ENCODE measurements at regions not wholly inside any gene's neighbourhood (a gene's known extent, or its start where the extent isn't known, plus 50 kb on each side); places are given as distances from the start of the nearest gene placed in this dataset.
"Not testable (repeated sequence)": the region's sequence is repeated elsewhere in the genome, so short reads cannot be mapped to it uniquely, and the experiment has no call there.

DNA sequence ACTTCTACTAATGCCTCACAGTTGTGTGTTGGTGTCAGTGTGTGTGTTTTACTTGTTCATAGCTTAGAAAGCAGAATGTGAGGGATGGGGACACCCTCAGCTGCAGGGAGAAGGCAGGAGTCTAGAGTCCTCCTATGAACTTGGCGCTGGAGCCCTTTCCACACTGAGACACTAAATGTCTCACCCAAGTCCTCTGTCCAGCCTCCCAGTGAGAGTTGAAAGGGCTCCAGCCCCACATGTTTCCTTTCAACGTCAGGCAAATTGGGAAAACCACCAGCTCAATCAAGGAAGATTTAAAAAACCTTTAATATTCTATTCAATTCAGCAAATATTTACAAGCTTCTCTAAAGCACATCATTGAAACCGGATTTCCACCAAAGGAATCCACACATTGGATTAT is 167.6 kb upstream of the MSX2 start:
- ATAC-seq: no peak

DNA sequence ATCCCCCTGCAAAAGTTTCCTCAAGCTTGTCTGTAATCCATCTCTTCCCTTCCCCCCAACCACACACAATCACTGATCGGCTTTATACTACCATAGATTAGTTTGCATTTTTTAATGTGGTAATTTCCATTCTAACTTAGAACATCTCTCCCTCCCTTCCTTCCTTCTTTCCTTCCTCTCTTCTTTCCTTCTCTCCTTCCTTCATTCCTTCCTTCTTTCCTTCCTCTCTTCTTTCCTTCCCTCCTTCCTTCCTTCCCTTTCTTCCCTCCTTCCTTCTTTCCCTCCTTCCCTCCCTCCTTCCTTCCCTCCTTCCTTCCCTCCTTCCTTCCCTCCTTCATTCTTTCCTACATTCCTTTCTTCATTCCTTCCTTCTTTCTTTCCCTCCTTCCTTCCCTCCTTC is 166.2 kb upstream of the MSX2 start:
- DNase-seq (no peak), ATAC-seq (no peak)

More for the DNA sequence above, 167.6 kb upstream of the MSX2 start:
- no peak for DNase-seq

DNA sequence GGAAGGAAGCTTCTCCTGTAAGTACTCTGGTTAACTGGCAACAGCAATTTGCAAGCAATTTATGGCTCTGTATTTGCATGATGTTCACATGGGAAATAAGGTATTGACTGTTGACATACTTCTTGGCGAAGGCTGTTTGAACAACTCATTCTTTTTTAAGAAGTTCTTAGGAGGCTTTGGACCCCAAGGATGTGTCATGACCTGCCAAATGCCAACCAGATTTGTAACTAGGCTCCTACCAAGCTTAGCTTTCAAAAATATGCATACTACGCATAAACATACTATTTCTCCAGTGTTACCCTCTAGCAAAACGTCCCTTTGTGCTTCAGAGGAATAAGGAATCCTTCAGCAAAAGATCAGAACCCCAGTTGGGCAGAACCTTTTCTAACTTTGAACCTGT is 165.2 kb upstream of the MSX2 start:
- no peak for DNase-seq
- ATAC-seq: no peak

DNA sequence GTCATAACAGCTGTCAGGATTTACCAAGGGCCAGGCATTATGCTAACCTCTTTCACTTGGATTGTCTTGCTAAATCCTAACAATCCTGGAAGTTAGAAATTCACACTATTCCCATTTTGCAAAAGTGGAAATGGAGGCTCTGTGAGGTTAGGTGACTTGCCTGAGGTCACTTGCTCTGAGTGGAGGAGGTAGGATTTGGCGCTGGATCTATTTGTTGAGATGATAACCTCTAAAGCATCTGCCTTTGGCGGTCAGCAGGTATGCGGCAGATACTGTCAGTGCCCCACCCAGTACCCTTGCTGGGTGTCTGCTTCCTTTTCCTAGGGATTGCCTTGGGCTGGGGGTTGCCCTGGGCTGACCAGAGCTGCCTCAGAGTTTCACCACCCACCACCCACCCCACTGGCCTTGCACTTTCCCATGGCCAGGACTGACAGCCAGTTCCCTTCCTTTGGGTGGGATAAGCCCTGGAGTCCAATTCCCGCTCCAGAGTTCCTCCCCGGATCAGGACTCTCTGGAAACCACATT is 164.8 kb upstream of the MSX2 start:
- ATAC-seq (no peak), DNase-seq (no peak)

DNA sequence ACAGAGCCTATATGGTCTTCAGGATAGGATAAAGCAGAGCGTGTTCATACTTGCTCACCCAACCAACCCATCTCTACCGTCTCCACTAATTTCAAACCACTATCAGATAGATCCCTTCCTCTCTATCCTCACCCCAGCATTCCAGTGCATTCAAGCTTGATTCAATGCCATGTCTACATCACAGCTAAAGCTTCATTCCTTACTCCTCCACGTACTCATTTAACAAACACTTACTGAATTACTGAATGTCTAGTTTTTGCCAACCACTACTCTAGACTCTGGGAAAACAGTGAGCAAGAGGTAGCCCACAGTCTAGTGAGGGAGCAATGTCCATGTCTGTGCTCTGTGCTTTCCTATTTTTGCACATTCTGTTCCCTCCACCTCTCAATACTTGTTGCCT is 163.5 kb upstream of the MSX2 start:
- ATAC-seq: no peak

DNA sequence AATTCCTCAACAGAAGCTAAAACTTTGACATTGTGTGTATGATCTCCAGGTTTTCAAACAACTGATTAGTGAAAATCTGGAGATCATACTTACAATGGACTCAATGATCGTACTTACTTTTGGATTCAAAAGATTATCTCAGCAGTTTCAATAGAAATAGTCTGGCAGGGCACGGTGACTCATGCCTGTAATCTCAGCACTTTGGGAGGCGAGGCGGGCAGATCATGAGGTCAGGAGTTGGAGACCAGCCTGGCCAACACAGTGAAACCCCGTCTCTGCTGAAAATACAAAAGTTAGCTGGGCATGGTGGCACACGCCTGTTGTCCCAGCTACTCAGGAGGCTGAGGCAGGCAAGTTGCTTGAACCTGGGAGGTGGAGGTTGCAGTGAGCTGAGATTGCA is 161.3 kb upstream of the MSX2 start:
- ATAC-seq: not testable (repeated sequence)

More for the DNA sequence above, 163.5 kb upstream of the MSX2 start:
- no peak for DNase-seq

DNA sequence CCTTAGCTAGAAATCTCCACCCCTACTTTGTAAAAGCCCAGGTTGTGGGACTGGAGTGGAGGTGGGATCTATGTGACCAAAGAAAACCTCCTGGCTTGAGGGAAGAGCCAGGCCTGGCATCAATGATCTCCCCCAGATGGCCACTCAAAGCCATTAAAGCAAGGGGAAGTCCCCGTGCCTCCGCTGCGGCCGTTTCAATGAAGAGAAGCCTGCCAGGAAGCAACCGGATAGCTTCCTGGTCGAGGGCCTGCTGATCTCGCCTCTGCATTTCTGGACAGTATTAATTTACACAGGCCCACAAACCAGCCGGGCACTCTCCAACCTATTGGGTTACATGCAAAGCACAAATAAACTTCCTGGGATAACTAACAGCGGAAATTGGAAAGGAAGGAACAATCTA is 160.5 kb upstream of the MSX2 start:
- ATAC-seq (no peak), DNase-seq (no peak)

More for the DNA sequence above, 161.3 kb upstream of the MSX2 start:
- DNase-seq: not testable (repeated sequence)

DNA sequence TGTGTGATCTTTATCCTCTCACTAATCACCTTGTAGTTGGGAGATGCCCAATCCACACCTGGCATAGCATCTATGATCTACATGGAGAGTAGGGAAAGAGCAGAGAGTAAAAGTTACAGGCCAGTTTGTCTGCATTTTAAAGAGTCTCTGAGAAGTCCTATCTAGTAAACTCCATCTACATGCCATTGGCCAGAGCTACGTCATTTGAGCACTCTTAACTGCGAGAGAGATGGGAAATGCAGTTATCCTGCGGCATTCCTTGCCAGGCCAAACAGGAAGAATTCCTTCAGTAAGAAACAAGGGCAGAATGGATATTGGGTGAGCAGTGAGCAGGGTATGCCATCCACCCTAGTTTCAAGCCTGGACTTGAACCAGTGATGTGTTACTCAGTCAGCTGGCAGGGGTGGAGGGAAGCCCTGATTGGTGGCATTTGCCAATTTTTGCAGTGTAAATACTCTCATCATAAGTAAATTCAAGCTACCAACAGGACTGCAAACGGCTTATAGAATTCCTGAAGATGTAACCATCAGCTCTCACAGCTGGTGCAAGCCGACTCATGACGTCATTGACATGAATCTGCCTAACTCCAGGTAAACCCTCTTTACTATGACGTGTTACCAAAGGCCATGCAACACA is 156.8 kb upstream of the MSX2 start:
- DNase-seq: no peak
- no peak for ATAC-seq

DNA sequence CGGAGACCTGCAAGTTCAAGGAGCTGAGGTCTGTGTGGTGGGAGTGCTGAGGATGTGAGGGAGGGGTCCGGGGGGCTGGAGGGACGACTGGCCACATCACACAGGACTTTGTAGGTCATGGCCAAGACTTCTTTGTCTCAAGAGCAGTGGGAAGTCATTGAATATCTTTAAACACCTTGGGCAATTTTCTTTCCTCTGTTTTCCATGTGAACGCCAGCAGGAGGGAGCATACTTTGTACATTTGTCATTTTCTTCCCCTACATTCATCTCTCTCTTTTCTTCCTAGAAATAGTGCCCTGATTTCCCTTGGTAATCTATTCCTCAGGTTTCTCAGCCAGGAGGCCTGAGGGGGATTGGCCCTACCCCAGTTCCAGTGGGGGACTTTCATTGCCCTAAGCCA is 153.7 kb upstream of the MSX2 start:
- no peak for DNase-seq
- ATAC-seq: no peak

DNA sequence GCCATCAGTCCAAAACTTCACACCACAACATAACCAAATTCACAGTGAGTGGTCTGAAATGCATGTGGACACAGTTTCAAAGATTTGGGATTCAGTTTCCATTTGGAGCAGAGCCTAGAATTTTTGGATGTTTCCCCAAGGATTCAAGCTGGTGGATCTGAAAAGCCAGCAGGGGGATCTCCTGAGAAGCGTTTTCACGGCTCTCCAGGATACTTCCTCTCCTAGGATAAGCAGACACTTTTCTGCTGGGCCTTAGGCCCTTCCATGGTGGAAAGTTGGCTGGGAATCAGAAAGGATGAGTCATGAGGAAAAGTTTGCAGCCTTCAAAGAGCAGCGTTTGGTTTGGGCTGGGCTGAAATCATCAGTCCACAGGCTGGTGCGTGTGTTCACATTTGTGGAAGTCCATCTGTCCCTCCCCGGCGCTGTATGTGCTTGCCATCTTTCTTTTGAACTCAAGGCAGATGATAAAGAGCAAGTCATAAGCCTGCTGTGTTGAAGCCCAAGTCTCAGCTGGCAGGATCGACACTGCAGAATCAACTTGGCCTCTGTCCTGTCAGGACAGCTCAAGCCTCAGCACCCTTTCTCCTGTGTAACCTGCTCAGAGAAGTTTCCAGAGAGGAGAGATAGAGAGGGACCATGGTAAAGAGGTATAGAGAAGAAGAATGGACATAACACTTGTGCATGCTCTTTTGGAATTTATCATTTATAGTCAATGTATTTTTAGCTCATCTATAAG is 152.6 kb upstream of the MSX2 start:
- ATAC-seq: no peak
- DNase-seq: no peak

DNA sequence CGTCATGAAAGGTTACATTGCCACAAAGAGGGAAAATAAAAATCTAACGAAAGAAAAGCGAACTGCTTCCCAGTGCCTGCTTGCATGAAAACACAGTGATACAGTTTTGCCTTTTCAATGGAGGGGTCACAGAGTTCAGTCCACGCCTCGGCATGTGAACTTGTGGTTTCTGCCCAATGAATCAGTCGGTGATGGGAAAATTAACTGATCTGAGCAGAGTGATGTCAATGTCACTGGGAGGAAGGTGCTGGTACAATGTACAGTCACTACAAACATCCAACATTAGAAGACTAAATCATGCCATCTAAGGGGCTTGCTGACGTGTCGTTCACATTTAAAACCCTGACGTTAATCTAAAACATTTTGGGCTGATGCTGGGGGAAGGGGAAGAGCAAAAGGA is 151.8 kb upstream of the MSX2 start:
- ATAC-seq (no peak), DNase-seq (no peak)

DNA sequence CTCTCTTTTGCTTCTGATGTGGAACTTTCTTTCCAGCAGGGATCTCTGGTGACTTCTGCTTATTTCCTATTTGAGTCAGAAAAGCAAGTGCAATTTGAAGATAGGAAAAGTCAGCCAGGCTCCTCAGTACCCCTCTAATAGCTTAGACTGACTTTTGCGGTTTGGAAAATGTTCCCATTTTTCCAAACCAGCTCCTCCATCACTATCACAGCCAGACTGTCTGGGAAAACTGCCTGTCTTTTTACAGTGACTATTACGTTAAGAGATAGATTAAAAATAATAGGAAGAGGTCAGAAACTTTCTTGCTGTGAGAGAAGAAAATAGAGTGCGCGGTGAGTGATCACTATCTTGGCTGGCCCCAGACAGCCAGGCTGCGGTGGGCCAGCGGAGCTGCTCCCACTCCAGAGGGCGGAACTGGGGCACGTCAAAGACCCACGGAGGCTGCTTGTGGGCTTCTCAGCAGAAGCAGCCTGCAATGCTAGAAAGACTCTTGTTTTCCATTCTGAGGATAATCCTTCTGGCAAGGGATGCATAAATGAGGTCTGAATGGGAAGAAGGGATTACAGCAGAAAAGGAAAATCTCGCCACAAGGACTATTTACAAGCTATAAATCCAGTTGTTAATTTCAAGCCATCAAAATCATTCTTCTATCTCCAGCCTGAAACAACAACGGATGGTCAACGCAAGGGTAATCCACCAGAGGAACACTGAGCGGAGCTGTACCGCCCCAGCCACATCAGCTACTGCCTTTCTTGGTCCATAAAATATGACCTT is 151.0 kb upstream of the MSX2 start:
- ATAC-seq (no peak), DNase-seq (no peak)

DNA sequence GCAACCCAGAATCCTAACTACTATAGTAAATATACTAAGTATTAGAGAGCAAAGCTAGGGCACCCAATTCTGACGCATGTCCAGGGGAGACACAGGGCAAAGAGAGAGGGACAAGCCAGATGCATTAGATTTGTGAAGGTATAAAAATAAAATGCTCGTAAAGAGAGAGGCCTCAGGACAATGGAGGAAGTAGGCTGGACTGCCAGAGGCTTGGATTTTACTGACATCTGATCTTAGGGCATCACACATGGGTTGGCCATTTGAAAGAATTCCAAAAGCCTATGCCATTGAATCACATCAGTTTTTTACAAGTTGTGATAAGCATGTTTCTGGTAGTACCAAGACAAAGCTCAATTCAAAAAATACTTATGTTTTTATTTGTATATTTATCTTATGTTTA is 149.3 kb upstream of the MSX2 start:
- DNase-seq (no peak), ATAC-seq (no peak)

DNA sequence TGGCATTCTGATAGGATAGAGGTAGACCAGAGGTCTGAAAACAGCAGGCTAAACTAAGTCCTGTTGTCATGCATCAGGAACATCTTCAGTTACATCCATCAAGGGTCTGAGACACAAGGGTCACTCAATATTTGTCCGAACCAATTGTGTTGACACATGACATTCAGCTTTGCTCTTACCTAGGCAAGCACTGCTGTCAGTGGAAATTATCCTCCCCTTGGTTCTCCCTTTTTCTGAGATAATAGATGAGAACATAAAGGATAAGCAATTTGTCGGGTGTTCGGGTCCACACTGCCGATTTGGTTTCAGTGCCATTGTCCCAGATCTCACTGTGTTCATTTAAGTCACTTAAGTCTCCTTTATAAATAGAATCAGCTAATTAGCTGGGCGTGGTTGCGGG is 148.3 kb upstream of the MSX2 start:
- no peak for DNase-seq
- no peak for ATAC-seq

DNA sequence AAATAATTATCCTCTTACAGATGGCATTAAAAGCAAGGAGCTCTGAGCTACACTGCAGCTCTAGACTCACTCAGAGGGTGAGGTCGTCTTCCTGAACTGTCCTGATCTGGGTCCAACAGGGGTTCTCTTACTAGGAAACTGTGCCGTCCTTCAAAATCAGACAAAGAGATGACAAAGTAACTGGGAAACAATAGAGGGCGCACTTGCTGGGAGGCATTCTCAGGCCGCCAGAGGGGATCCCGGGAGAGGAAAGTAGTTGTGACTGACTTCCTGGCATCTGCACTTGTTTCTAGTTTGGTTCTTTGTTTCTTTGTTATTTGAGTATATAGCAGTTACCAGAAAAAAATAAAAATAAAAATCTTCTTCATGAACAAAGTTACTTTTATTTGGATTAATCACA is 142.9 kb upstream of the MSX2 start:
- DNase-seq: no peak
- ATAC-seq: no peak

DNA sequence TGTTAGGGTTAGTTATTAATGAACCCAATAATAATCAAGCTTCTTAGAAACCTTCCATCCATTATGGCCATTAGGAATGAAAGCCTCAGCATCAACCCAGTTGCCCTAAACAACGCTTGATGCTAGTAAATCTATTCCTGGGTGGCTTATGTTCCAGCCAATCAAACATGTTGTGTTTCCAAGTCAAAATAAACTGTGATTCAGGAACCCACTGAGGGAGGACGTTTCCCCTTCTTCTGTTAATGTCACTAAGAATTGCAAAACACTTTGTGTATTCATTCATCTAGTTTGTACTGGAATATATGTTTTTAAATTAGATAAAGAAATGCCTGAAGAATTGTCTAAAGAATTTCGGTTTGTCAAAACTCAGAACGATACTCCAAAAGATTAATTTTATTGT is 142.5 kb upstream of the MSX2 start:
- ATAC-seq: no peak
- no peak for DNase-seq

DNA sequence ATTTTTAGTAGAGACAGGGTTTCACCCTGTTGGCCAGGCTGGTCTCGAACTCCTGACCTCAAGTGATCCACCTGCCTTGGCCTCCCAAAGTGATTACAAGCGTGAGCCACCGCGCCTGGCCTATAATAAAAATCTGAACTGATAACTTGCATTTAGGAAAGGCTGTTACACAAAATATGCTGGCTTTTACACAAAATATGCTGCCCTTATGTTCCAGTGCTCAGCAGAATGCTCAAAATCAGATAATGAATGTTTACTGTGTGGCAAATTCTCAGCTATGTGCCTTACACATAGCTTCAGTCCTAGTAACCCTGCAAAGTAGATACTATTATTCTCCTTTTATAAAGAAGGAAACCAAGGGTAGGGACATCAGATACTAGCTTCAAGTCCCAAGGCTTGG is 141.3 kb upstream of the MSX2 start:
- no peak for ATAC-seq
- no peak for DNase-seq

DNA sequence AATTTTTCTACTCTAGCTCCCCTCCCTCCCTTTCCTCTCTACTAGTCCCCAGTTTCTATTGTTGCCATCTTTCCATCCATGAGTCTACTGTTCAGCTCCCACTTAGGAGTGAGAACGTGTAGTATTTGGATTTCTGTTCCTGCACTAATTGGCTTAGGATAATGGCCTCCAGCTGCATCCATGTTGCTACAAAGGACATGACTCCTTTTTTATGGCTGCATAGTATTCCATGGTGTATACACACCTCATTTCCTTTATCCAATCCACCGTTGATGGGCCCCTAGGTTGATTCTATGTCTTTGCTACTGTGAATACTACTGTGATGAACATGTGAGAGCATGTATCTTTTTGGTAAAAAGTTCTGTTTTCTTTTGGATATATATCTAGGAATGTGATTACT is 138.9 kb upstream of the MSX2 start:
- ATAC-seq (no peak), DNase-seq (no peak)

DNA sequence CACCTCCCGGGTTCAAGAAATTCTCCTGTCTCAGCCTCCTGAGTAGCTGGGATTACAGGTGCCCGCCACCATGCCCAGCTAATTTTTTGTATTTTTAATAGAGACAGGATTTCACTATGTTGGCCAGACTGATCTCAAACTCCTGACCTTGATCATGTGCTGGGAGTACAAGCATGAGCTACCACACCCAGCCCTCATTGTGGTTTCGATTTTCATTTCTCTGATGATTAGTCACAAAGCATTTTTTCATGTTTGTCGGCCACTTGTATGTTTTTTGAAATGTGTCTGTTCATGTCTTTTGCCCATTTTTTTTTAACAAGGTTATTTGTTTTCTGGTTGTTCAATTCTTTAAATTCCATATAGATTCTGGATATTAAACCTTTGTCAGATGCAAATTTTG is 138.2 kb upstream of the MSX2 start:
- not testable (repeated sequence) for ATAC-seq, DNase-seq

DNA sequence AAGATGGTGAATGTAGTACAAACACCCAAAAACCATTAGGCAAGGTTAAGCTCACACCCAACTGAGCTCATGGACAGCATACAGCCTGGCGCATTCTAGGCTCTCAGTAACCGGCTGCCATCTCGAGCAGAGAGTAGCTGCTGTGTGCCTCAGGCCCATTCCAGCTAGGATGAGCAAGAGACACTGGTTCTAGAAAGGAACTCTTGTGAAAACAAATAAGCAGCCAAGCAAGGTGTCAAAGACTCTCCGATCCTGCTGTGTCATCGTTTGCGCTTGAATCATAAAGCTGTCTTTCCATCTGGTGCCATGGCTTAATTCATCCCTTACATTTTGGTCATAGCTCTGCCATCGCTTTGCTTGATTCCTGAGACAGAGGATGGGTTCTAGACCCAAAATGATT is 135.4 kb upstream of the MSX2 start:
- ATAC-seq (no peak), DNase-seq (no peak)

DNA sequence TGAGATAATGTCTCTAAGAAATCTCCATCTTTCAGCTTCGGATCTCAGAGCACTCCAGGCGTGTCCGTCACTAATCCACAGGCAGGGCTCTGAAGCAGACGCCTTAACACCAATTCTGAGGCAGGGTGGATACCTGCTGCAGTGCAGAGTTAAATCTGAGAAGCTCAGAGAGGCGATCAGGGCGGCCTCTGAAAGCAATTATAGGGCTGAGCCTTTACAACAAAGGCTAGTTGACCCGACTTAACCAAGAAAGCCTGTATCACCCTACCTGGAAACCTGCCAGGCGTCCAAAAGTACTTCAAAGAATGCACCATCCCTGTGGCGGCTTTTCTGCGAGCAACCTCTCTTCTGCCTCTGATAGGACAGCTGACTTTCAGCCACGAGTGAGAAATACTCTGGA is 134.8 kb upstream of the MSX2 start:
- ATAC-seq (no peak), DNase-seq (no peak)

DNA sequence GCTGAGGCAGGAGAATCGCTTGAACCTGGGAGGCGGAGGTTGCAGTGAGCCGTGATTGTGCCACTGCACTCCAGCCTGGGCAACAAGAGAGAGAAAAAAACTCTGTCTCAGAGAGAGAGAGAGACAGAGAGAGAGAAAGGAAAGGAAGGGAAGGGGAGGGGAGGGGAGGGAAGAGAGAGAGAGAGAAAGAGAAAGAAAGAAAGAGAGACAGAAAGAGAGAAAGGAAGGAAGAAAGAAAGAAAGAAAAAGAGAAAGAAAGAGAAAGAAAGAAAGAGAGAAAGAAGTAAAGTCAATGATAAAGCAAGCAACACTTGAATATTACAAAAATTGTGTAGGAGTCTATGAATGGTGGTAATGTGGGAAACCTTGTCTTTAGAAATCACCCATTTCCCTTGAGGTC is 133.6 kb upstream of the MSX2 start:
- DNase-seq: no peak

DNA sequence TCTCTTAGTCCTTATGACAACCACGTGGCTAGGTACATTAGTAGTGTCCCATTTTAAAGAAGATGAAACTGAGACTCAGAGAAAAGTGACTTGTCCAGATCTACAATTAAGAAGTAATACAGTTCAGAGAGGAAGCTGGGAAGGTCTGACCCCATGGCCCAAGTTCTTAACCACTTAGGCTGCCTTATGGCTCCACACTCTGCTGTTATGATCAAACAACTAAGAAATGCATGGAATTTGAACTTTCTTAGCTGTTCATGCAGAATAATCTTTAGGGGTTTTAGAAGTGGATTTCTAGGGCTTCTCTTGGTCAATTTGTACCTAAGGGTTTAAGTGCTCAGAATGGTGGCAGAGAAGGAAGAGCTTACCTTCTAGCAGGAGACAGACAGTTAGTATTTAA is 128.0 kb upstream of the MSX2 start:
- DNase-seq: no peak

More for the DNA sequence above, 133.6 kb upstream of the MSX2 start:
- ATAC-seq: no peak

More for the DNA sequence above, 128.0 kb upstream of the MSX2 start:
- no peak for ATAC-seq

All from stimulated activated naive CD8-positive, alpha-beta T cell treated with anti-CD3 and anti-CD28 coated beads, Interleukin-15, Interleukin-2, amounts not matched to agents 100 U/mL and 50 U/mL, for 24 hours (primary cell).